ENCODE measurements at regions not wholly inside any gene's neighbourhood (a gene's known extent, or its start where the extent isn't known, plus 50 kb on each side); places are given as distances from the start of the nearest gene placed in this dataset.
A peak's percentile ranks its signal among the peaks of the same experiment; 100 is the strongest.

- Mint-ChIP-seq H3K4me1 (peaks cover 14% of the 10 kb centered on the region), H3K27ac (peak overlapping the region in 1 of 7 donors; percentile 92), H3K4me3 (no peak overlapping the region), H3K36me3 (no peaks in the 10 kb centered on the region), H3K27me3 (ENCODE audit: low read depth in 3 of 3) (peaks cover 2 to 9% (median 6%) of the 10 kb centered on the region in 3 donors), H3K9me3 (peaks cover 0 to 7% (median 2%) of the 10 kb centered on the region in 7 donors)
- no peak for TF ChIP-seq CTCF (IDR thresholded peaks at IDR 0.05)
- no peaks in the 10 kb centered on the region for H3K36me3 ChIP-seq (replicated peaks in 1 of 2; ENCODE audit: control insufficient read depth in 1 of 2, insufficient read depth in 2 of 2, low read length in 2 of 2)
- intact Hi-C loops (cut with micrococcal nuclease), result no loop called here
- no peak overlapping the region for H3K4me3 ChIP-seq (replicated peaks in 1 of 3; ENCODE audit: low read depth in 2 of 3, low read length in 3 of 3)
- no peaks in the 10 kb centered on the region for H3K27me3 ChIP-seq (ENCODE audit: control insufficient read depth in 2 of 2, insufficient read depth in 2 of 2, low read length in 2 of 2)
- no peak for DNase-seq
- H3K4me2 ChIP-seq (replicated peaks; ENCODE audit: extremely low read depth, low read length, poor library complexity, severe bottlenecking), result no peak overlapping the region
- no peaks in the 10 kb centered on the region for H4K20me1 ChIP-seq (ENCODE audit: insufficient read depth, low read length)
- peaks cover 10 to 13% of the 10 kb centered on the region in 2 donors for H3K4me1 ChIP-seq (ENCODE audit: control insufficient read depth in 1 of 2, insufficient read depth in 2 of 2, low read length in 2 of 2)
- H3K27ac ChIP-seq (ENCODE audit: low read depth in 1 of 2, low read length in 2 of 2), result no peak overlapping the region
- H3K79me2 ChIP-seq (ENCODE audit: insufficient read depth, low read length), result no peaks in the 10 kb centered on the region
- no peak overlapping the region for H3K9ac ChIP-seq (ENCODE audit: insufficient read depth, low read length, poor library complexity, severe bottlenecking)
- H3K9me3 ChIP-seq (replicated peaks in 1 of 2; ENCODE audit: control insufficient read depth in 1 of 2, insufficient read depth in 1 of 2, low read length in 2 of 2), result no peaks in the 10 kb centered on the region
- no peak overlapping the region for H2AFZ ChIP-seq (ENCODE audit: insufficient read depth, low read depth, low read length, poor library complexity, severe bottlenecking)
- WGBS (ENCODE audit: insufficient coverage), result no CpG with 5 or more reads among the region's 2 CpGs
Measured at GRCh38 chr13:40446365-40446764, 220.1 kb downstream of the FOXO1 start.

GRCh38 chr13:40447857-40448256, 218.6 kb downstream of the FOXO1 start:
- no peak for TF ChIP-seq CTCF (IDR thresholded peaks at IDR 0.05)
- 100% methylated on average over 1 of the region's 3 CpGs for WGBS (ENCODE audit: insufficient coverage)
- Histone ChIP-seq H3K4me3 (replicated peaks in 1 of 3; ENCODE audit: low read depth in 2 of 3, low read length in 3 of 3) (no peak overlapping the region), H3K79me2 (ENCODE audit: insufficient read depth, low read length) (no peaks in the 10 kb centered on the region), H3K27me3 (ENCODE audit: control insufficient read depth in 2 of 2, insufficient read depth in 2 of 2, low read length in 2 of 2) (no peaks in the 10 kb centered on the region), H3K9ac (ENCODE audit: insufficient read depth, low read length, poor library complexity, severe bottlenecking) (no peak overlapping the region), H3K9me3 (replicated peaks in 1 of 2; ENCODE audit: control insufficient read depth in 1 of 2, insufficient read depth in 1 of 2, low read length in 2 of 2) (no peaks in the 10 kb centered on the region), H3K4me1 (ENCODE audit: control insufficient read depth in 1 of 2, insufficient read depth in 2 of 2, low read length in 2 of 2) (peaks cover 20 to 22% of the 10 kb centered on the region in 2 donors), H3K4me2 (replicated peaks; ENCODE audit: extremely low read depth, low read length, poor library complexity, severe bottlenecking) (no peak overlapping the region), H4K20me1 (ENCODE audit: insufficient read depth, low read length) (no peaks in the 10 kb centered on the region), H2AFZ (ENCODE audit: insufficient read depth, low read depth, low read length, poor library complexity, severe bottlenecking) (no peak overlapping the region), H3K27ac (ENCODE audit: low read depth in 1 of 2, low read length in 2 of 2) (no peak overlapping the region), H3K36me3 (replicated peaks in 1 of 2; ENCODE audit: control insufficient read depth in 1 of 2, insufficient read depth in 2 of 2, low read length in 2 of 2) (no peaks in the 10 kb centered on the region)
- Mint-ChIP-seq H3K9me3 (peaks cover 0 to 7% (median 2%) of the 10 kb centered on the region in 7 donors), H3K27ac (no peak overlapping the region), H3K36me3 (no peaks in the 10 kb centered on the region), H3K27me3 (ENCODE audit: low read depth in 3 of 3) (peaks cover 2 to 5% (median 4%) of the 10 kb centered on the region in 3 donors), H3K4me3 (no peak overlapping the region), H3K4me1 (peaks cover 24% of the 10 kb centered on the region)
- DNase-seq, result no peak
- intact Hi-C loops (cut with micrococcal nuclease), result no loop called here
